Stimulated activated CD4-positive, alpha-beta T cell treated with anti-CD3 and anti-CD28 coated beads, Interleukin-2, amount 100 ng/mL, for 24 hours (primary cell): ENCODE measurements at regions not wholly inside any gene's neighbourhood (a gene's known extent, or its start where the extent isn't known, plus 50 kb on each side); places are given as distances from the start of the nearest gene placed in this dataset.

ENCODE experiments used
- DNase-seq, 2 donors: peaks; one replicate each; pipeline ENCODE4 v3.0.0-alpha.2; 2020

- no peak for DNase-seq
Observed at GRCh38 chr11:116553482-116553881, 219.3 kb downstream of the BUD13 start.

- DNase-seq = no peak
Observed at GRCh38 chr11:116551576-116551975, 221.2 kb downstream of the BUD13 start.

- DNase-seq = no peak
Observed at GRCh38 chr11:116548256-116548655, 224.5 kb downstream of the BUD13 start.

- DNase-seq = no peak
Observed at GRCh38 chr11:116547571-116547970, 225.2 kb downstream of the BUD13 start.

DNA sequence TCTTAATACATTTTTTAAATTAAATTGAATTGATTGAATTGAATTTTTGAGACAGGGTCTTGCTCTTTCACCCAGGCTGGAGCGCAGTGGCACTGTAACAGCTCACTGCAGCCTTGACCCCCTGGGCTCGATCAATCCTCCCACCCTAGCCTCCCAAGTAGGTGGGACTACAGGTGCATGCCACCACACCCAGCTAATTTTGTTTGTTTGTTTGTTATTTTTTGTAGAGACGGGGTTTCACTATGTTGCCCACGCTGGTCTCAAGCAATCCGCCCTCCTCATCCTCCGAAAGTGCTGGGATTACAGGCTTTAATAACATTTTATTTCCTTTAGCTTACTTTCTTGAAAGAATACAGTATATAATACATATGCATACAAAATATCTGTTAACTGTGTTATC, 226.9 kb downstream of the BUD13 start:
- no peak for DNase-seq

DNA sequence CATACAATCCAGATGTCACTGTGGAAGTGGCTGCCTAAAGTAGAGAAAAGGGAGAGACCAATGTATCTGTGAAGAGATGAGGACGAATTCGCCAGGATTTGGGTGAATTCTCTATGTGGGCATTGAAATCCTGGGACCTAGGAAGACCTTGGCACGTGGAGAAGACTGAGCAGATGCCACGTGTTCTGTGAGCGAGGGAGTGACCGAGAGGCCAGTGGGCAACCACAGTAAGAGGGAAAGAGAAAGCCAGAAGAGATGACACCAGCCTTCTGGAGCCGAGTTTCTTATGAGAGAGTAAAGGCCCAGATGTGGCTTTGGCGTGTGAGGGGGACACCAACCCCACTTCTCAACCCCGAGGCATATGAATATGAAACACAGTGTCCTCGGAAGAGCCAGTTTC, 228.1 kb downstream of the BUD13 start:
- no peak for DNase-seq

GRCh38 chr11:116543911-116544475, 228.8 kb downstream of the BUD13 start:
- no peak for DNase-seq

GRCh38 chr11:116543099-116543498, 229.7 kb downstream of the BUD13 start:
- no peak for DNase-seq

- DNase-seq = no peak
Observed at GRCh38 chr11:116542406-116542805, 230.4 kb downstream of the BUD13 start.

DNA sequence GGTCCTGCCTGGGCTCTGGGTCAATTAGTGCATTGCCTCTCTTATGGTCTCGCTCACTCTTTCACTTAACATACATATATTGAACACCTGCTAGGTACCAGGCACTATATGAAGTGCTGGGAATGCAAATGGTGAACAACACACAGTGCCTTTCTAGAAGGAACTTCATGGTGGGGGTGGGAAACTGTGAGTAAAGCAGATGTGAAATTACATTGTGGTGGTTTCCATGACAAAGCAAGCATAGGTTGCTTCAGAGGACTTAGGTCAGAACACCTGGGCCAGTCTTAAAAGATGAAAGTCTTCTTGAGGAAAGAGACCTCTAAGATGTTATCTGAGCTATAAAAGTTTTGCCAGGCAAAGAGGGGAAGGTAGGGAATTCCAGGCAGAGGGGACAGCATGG, 231.3 kb downstream of the BUD13 start:
- no peak for DNase-seq

DNA sequence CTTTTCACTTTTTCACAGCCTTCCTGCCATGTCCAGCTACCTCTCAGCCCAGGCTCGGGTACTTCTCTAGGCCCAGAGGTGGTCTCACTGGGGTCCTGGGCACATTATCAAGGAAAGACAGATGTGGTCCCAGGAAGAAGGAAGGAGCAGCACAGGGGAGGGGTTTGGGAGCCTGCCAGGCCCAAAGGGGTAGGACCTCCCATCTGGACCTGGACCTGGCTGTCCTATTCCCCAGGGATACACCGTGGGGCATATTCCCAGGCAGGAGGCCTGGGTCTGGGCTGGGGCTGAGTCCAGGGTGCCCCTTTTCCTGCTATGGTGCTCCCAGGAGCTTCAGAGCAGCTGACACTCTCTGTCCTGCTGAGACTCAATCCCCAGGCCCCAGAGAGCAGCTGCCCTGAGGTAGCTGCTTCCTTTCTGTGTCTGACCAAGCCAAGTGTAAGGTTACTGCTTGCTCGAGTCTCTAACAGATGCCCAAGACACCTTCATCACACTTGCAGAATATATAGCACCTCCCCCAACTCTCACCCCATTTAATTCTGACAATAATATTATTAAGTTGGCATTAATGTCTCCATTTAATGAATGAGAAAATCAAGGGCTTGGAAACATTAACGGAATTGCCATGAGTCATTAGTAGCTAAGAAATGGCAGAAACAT, 232.0 kb downstream of the BUD13 start:
- DNase-seq = no peak

DNA sequence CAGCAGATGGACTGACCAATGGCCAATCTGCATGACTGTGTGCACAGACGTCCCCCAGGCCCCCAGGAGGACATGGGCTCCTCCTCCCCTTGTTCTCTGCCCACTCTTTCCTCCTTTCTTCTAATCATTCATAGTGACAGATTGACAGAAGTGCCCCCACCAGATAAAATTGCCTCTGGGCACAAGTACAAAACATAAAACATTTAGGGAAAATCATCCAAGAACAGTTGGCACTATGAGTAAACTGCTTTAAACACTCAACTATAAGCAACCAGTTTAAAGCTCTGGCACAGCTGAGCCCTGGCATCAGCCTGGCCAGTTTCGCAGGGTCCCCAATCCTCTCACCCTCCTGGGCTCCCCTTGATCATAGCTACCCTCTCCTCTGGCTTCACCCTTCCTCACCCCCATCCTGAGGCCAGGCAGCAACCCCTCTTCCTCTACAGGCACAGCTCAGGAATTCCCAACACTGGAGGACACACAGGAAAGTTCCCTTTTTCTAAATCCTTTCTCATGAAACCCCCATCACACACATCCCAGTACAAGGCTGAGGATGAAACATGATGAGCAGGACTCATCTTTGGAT, 232.9 kb downstream of the BUD13 start:
- no peak for DNase-seq

DNA sequence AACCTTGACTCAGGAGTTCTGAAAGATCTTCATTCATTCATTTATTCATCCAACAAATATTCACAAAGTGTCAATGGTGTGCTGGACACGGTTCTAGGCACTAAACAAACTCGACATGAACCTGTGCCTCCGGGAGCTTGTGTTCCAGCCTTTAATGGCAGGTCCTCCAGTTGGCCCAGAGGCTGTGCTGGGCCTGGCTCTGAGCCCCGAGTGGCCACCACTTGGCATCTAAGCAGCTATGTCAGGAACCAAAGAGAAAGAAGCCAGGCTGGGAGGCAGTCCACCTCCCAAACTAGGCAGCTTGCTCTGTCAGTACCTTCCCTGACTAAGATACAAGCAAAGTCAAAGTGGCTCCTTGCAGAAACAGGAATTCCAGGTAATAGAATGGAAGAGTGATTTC, 233.6 kb downstream of the BUD13 start:
- DNase-seq = no peak

GRCh38 chr11:116538677-116539076, 234.1 kb downstream of the BUD13 start:
- DNase-seq = no peak

GRCh38 chr11:116537709-116538108, 235.1 kb downstream of the BUD13 start:
- DNase-seq = no peak

GRCh38 chr11:116537121-116537520, 235.7 kb downstream of the BUD13 start:
- no peak for DNase-seq

DNA sequence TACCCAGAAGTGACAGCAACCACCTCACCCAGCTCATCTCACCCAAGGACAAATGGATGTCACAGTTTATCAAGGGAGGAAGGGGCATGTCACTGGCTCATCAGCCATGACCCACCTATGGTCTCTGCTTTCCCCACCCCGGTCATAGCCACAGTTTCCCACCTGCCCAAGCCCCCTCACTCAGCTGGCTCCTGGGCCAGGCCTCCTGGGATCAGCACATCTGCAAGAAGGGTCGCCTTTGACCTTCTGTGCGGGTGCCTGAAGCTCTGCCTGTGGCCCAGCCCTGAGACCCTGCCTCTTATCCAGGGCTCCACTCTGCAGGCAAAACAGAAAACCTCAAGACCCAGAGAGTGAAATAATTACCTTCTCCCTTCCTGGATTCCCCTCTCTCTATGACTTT, 236.4 kb downstream of the BUD13 start:
- DNase-seq = no peak

DNA sequence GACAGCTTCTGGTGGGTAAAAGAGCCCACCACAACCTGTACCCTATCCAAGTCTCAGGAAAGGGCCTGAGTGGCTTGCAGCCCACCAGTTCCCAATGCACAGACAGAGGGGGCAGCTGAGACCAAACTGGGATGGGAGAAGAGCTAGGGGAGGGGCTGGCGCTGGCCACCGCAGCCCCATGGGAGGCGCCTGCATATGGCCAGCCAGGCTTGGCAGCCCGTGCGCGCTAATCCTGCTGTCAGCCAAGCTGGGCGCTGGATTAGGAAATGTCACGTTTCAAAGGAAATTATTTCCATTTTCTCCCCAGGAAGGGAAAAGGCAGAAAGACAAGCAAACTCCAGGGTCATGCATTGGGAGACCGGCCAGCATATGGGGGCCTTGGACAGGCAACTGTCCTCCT, 236.8 kb downstream of the BUD13 start:
- no peak for DNase-seq

- DNase-seq = no peak
Observed at GRCh38 chr11:116535120-116535519, 237.7 kb downstream of the BUD13 start.

- no peak for DNase-seq
Observed at GRCh38 chr11:116534270-116534975, 238.4 kb downstream of the BUD13 start.

DNA sequence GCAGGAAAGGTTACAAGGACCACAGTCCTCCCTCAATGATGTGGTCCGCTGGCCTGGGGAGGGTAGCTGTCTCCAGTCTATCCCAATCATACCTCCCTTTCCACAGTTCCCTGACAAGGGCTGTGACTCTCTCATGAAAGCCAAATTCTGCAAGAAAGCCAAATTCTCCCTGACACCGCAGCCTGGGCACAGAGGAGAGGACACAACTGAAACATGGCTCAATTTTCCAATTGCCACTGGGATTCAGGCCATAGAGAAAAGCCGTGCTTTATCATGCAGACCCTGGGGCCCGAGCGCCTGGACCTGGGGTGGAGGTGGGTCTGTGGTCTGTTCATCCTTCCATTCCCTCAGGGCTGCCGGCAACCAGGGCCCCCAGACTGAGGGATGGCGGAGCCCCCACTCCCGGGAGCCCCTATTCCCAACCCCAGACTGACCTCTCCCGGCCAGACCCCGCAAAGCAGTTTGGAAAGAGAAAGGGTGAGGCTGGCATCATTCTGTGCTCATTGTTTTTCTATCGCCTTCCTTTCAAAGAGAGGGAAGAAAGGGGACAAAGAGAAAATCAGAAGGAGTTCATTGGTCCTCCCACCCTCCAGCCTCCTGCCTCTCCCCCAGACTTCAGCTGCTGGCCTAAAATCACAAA, 239.5 kb downstream of the BUD13 start:
- DNase-seq = no peak

- no peak for DNase-seq
Observed at GRCh38 chr11:116532066-116532465, 240.7 kb downstream of the BUD13 start.

- DNase-seq = no peak
Observed at GRCh38 chr11:116530705-116531104, 242.1 kb downstream of the BUD13 start.

DNA sequence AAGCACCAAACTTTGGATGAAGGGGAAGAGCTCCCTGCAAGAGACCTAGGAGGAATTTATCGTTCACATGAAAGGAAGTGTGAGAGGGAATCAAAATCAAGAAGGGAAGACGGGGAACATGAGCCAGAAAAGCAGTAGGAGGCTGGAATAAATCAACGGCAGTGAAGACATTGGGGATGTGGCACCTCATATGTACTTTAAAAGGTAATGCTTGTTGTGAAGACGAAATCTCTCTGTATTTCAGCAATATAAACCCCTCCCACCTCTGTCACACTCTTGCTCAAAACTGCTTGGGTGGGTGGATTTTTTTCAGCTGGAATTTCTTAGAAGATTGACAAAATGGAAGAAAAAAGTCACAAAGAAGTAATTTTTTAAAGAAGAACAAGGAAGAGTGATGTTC, 243.5 kb downstream of the BUD13 start:
- no peak for DNase-seq
